M059J (cell line): ENCODE measurements at regions not wholly inside any gene's neighbourhood (a gene's known extent, or its start where the extent isn't known, plus 50 kb on each side); places are given as distances from the start of the nearest gene placed in this dataset.

Source experiments
- DNase-seq: peaks from one replicate; pipeline ENCODE4 v3.0.0-alpha.2; 2012; ENCODE audit warnings: low read depth

- no peak for DNase-seq
These were observed 1281.9 kb upstream of the CELF2 start for GRCh38 chr10:9735731-9736130.

GRCh38 chr10:9743639-9744038 lies 1274.0 kb upstream of the CELF2 start:
- DNase-seq, result no peak

DNA sequence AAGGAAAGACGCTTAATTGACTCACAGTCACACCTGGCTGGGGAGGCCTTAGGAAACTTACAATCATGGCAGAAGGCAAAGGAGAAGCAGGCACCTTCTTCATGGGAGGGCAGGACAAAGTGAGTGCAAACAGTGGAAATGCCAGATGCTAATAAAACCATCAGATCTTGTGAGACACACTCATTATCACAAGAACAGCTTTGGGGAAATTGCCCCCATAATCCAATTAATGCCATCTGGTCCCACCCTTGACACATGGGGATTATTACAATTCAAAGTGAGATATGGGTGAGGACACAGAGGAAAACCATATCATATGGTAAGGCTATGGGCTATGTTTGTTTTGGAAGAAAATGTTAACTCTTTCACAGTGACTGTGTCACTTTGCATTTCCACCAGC lies 1272.5 kb upstream of the CELF2 start:
- DNase-seq, result no peak

DNA sequence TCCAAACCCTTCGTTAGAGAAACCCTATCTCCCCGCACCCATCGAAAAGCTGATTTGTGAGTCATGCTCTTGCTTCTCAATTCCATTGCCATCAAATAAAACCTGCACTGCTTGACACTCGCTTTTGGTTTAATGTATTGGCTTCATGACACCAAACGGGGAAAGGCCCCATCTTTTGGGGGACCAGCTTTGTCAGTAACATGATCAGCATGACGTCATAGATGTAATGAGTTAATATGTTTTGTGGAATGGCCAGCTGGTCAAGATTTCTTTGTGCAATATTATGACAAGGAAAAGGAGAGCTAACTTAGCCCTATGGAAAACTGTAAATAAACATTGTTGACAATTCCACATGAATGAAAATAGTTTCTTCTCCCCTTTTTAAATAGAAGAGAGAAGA lies 1260.5 kb upstream of the CELF2 start:
- DNase-seq, result no peak

- DNase-seq, result no peak
These were observed 1258.1 kb upstream of the CELF2 start for GRCh38 chr10:9759596-9759995.

GRCh38 chr10:9762966-9763656 lies 1254.6 kb upstream of the CELF2 start:
- no peak for DNase-seq

GRCh38 chr10:9766762-9767161 lies 1250.9 kb upstream of the CELF2 start:
- no peak for DNase-seq

- DNase-seq, result no peak
These were observed 1236.0 kb upstream of the CELF2 start for GRCh38 chr10:9781666-9782065.

GRCh38 chr10:9786101-9786500 lies 1231.6 kb upstream of the CELF2 start:
- DNase-seq, result no peak

DNA sequence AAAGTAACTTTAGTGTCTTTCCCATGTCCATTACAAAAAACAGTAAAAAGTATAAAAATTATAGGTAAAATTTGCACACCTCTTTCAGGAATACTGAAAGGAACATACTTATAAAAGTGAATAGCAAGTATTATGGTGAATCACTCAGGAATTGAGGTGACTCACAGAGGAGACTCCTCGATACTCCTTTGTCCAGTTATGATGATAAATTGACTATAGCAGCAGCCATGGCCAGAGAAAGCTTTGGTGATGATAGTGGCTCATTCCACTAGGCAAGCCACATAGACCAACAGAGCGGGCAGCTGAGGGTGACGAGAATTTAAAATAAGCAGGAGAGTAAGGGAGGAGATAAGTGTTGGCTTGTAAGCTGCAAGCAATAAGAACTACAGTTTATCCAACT lies 1231.1 kb upstream of the CELF2 start:
- DNase-seq, result peak; percentile 0

GRCh38 chr10:9789996-9790395 lies 1227.7 kb upstream of the CELF2 start:
- no peak for DNase-seq

- no peak for DNase-seq
These were observed 1225.5 kb upstream of the CELF2 start for GRCh38 chr10:9792181-9792580.

DNA sequence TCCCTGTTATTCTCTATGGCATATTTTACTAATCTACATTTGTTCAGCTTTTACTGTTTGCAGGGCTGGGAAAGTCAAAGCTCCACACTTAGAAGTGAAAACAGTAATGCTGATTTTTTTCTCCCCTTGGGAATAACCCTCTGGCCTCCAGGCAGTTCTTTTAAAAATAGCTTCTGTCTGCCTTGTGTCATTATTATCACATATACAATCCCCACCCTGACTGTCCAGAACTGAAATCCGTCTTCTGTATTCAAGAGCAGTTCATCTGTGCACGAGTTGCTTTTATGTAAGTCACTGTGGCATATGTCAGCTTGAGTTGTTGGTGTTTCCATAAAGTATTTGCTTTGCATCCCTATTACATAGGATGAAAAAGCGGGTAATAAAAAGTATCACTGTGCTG lies 1221.1 kb upstream of the CELF2 start:
- no peak for DNase-seq

- DNase-seq, result no peak
These were observed 1217.7 kb upstream of the CELF2 start for GRCh38 chr10:9800011-9800410.

- no peak for DNase-seq
These were observed 1217.1 kb upstream of the CELF2 start for GRCh38 chr10:9800571-9800970.

DNA sequence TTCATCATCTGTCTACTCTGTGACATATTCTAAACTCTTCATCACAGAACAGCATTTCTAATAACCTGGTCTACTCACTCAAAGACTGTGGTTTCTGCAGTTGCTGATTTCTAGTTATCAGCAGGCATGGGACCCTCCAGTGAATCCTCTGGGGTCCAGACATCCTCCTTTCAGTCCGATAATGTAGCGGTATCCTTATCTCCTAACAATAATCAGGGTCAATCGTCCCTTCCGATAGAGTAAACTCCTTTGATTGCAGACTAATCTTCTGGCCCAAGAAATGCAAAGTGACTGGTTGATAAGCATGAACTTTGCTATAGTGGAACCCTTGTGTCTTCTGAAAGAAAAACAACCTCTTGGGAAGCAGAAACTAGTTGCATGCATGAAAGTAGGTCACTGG lies 1209.8 kb upstream of the CELF2 start:
- DNase-seq, result no peak

- DNase-seq, result no peak
These were observed 1206.1 kb upstream of the CELF2 start for GRCh38 chr10:9811601-9812000.

DNA sequence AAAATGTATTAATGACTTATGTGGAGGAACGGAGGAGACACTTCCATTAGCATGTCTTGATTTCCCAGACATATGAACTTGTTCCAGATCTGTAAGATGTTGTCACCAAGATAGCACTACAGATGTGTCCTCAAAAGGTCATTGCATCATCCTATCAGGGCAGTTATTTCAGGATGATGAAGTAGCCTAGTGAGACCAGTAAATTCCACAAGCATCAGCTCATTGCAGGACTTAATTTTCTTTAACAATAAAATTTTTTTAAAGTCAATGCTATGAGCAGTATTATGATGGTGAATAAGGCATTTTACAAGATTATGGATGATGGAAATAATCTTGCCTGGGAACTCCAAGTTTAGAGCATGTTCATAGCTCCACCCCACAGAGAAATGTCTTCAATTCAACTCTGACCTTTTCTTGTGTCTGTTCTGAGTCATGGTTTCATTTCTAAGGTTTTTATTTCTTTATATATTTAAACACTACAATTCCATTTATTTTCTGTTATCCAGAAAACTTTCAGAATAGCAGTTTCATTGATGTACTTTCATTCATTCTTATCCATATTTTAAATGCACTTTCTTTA lies 1203.3 kb upstream of the CELF2 start:
- no peak for DNase-seq

DNA sequence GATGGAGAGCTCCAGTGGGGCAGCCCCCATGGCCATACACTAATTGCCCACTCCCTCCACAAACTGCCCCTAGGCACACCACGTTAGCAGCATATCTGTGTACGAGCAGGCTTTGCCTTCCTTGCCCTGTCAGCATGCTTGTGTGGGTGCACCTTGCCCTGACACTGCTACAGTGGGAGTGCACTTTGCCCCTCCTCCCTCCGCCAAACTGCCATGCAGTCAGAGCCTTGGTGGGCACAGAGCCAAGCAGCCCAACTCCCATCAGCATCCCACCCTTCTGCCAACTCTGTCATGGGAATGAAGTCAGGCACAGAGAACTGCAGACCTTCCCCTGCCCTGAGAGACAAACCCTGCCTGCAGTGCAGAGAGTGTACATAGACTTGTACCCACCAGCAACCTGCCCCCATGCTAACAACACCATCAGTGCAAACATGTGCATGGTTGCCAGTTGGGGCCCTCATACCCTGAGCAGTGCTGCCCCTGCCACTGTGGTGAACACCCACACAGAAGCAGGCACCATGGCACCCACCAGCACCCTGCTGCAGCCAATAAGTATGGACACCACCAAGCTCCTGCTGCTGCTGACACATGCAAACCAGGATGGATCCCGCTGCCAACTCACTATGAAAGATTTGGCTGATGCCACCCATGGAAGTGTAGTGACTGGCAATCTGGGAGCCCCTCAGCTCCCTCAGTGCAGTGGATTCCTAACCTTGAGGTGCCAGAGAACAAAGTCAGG lies 1197.7 kb upstream of the CELF2 start:
- DNase-seq, result no peak

GRCh38 chr10:9823268-9823930 lies 1194.3 kb upstream of the CELF2 start:
- DNase-seq, result no peak

- no peak for DNase-seq
These were observed 1193.0 kb upstream of the CELF2 start for GRCh38 chr10:9824631-9825071.

DNA sequence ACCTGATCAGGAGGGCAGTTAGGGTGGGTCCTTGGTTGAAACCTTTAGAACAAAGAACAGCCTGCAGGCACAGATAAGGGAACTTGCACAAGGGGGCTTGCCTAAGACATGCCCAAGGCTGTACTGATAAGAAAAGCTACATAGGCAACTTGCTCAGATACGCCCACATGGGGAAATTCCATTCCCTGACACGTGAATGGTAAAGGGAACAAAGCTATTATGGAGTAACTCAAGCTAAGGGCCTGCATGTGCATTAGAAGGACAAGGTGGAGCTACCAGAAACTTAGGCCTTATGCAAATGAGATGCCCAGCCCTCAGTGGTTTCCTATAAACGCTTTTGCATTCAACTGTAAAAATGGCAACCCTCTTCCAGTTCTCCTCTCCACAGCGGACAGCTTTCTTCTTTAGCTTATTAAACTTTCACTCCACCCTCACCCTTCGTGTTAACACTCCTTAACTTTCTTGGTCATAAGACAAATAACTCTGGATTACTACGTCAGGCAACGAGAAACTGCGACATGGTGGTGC lies 1192.1 kb upstream of the CELF2 start:
- no peak for DNase-seq
